ENCODE measurements at regions not wholly inside any gene's neighbourhood (a gene's known extent, or its start where the extent isn't known, plus 50 kb on each side); places are given as distances from the start of the nearest gene placed in this dataset.
"Not testable (repeated sequence)": the region's sequence is repeated elsewhere in the genome, so short reads cannot be mapped to it uniquely, and the experiment has no call there.

GRCh38 chr14:97120611-97121031 lies 323.4 kb downstream of the VRK1 start:
- DNase-seq = peak; percentile 81
- Mint-ChIP-seq H3K27me3 (no peaks in the 10 kb centered on the region), H3K9me3 (peaks cover 3% of the 10 kb centered on the region), H3K4me1 (peaks cover 29% of the 10 kb centered on the region), H3K27ac (peak overlapping the region; percentile 91), H3K4me3 (peak overlapping the region; percentile 53), H3K36me3 (ENCODE audit: low read depth) (no peaks in the 10 kb centered on the region)
- intact Hi-C loops (cut with micrococcal nuclease) = no loop called here

DNA sequence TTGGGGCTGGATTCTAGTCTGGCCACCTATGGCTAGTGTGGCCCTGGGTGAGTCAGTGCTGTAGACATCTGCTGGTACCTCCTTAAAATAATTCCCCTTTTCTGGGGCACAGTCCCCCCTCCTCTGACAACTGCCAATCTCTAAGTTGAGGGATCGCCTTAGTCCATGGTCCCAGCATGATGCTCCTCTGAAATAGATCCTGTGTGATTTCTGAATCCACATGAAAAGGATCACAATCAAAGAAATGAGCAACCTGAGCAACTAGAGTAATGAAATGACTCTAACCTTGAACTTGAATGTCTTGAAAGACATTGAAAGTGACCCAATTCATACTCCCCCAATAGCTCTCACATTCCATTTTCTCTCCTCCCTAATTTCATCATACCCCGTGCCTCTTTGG lies 332.5 kb downstream of the VRK1 start:
- Mint-ChIP-seq H3K4me1 (no peaks in the 10 kb centered on the region), H3K27me3 (no peaks in the 10 kb centered on the region), H3K36me3 (ENCODE audit: low read depth) (no peaks in the 10 kb centered on the region), H3K27ac (no peak overlapping the region), H3K9me3 (peaks cover 4% of the 10 kb centered on the region), H3K4me3 (no peak overlapping the region)
- intact Hi-C loops (cut with micrococcal nuclease) = no loop called here
- no peak for DNase-seq

- H3K27ac Mint-ChIP-seq; H3K27me3 Mint-ChIP-seq; H3K36me3 Mint-ChIP-seq (ENCODE audit: low read depth); H3K4me3 Mint-ChIP-seq; intact Hi-C loops (cut with micrococcal nuclease); DNase-seq; H3K4me1 Mint-ChIP-seq: not testable (repeated sequence)
- H3K9me3 Mint-ChIP-seq = peaks cover 21% of the 10 kb centered on the region
Measured at GRCh38 chr14:97135847-97136246, 338.7 kb downstream of the VRK1 start.

DNA sequence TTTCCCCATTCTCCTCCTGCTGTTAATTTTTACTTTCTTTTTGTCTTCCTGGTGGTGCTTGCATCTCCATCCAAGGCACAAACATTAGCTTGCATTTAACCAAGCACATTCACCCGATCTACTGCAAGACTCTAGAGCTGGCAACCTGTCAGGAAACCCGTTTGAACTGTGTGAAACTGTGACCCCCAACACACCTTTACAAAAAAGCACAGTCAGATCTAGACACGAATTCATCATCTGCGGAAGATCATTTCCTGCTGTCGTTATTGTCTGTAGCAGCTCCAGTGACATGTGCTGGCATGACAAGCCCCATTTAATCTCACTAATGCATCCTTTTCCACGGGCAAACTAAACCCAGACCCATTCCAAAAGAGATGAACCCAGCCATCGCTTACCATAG lies 340.5 kb downstream of the VRK1 start:
- intact Hi-C loops (cut with micrococcal nuclease) = no loop called here
- Mint-ChIP-seq H3K4me1 (peaks cover 2% of the 10 kb centered on the region), H3K36me3 (ENCODE audit: low read depth) (peaks cover 2% of the 10 kb centered on the region), H3K27ac (no peak overlapping the region), H3K27me3 (no peaks in the 10 kb centered on the region), H3K4me3 (peak overlapping the region; percentile 10), H3K9me3 (peaks cover 21% of the 10 kb centered on the region)
- no peak for DNase-seq

DNA sequence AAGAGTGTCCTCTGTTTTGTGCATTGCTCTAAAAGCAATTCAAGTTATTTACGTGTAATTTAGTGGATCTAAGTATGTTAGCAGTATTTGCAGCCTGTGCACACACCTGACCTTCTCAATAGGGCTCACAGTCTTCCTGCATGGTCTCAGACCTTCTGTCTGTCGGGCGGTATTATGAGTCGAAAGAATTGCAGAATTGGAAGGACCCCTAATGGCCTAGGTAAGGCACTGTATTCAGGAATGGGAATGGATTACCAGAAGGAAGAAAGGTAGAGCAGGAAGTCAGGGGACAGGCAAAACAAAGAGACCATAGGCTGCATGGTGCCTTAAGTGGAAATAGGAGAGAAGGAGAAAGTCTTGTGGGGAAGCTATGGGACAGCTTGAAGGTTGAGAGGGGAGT lies 341.6 kb downstream of the VRK1 start:
- no peak overlapping the region for H3K27ac Mint-ChIP-seq
- H3K27me3 Mint-ChIP-seq = no peaks in the 10 kb centered on the region
- H3K4me3 Mint-ChIP-seq = no peak overlapping the region

GRCh38 chr14:97143011-97143410 lies 345.8 kb downstream of the VRK1 start:
- no peaks in the 10 kb centered on the region for H3K4me1 Mint-ChIP-seq
- no peak for DNase-seq
- intact Hi-C loops (cut with micrococcal nuclease) = no loop called here
- no peak overlapping the region for H3K4me3 Mint-ChIP-seq
- H3K27ac Mint-ChIP-seq = no peak overlapping the region
- H3K36me3 Mint-ChIP-seq (ENCODE audit: low read depth) = no peaks in the 10 kb centered on the region
- peaks cover 2% of the 10 kb centered on the region for H3K27me3 Mint-ChIP-seq
- H3K9me3 Mint-ChIP-seq = peaks cover 4% of the 10 kb centered on the region

More for the DNA sequence above, 341.6 kb downstream of the VRK1 start:
- Mint-ChIP-seq H3K9me3 (peaks cover 21% of the 10 kb centered on the region), H3K4me1 (peaks cover 2% of the 10 kb centered on the region), H3K36me3 (ENCODE audit: low read depth) (peaks cover 2% of the 10 kb centered on the region)
- intact Hi-C loops (cut with micrococcal nuclease) = no loop called here
- no peak for DNase-seq

- Mint-ChIP-seq H3K27me3 (peaks cover 2% of the 10 kb centered on the region), H3K36me3 (ENCODE audit: low read depth) (no peaks in the 10 kb centered on the region), H3K9me3 (peaks cover 4% of the 10 kb centered on the region), H3K4me3 (no peak overlapping the region), H3K4me1 (no peaks in the 10 kb centered on the region), H3K27ac (no peak overlapping the region)
- DNase-seq = no peak
- intact Hi-C loops (cut with micrococcal nuclease) = no loop called here
Measured at GRCh38 chr14:97143456-97143855, 346.3 kb downstream of the VRK1 start.

DNA sequence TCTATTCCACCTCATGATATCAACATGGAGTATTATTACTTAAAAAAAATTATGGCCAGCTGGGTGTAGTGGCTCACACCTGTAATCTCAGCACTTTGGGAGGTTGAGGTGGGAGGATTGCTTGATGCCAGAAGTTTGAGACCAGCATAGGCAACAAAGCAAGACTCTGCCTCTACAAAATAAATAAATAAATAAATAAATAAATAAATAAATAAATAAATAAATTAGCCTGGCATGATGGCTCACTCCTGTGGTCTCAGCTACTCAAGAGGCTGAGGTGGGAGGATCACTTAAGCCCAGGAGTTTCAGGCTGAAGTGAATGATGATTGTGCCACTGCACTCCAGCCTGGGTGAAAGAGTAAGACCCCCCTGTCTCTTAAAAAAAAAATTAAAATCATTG lies 350.8 kb downstream of the VRK1 start:
- intact Hi-C loops (cut with micrococcal nuclease); H3K4me3 Mint-ChIP-seq; H3K27me3 Mint-ChIP-seq; H3K36me3 Mint-ChIP-seq (ENCODE audit: low read depth); DNase-seq; H3K27ac Mint-ChIP-seq; H3K9me3 Mint-ChIP-seq; H3K4me1 Mint-ChIP-seq: not testable (repeated sequence)

GRCh38 chr14:97149775-97150174 lies 352.6 kb downstream of the VRK1 start:
- DNase-seq = no peak
- intact Hi-C loops (cut with micrococcal nuclease) = no loop called here
- Mint-ChIP-seq H3K27ac (no peak overlapping the region), H3K4me1 (no peaks in the 10 kb centered on the region), H3K9me3 (no peaks in the 10 kb centered on the region), H3K36me3 (ENCODE audit: low read depth) (no peaks in the 10 kb centered on the region), H3K4me3 (no peak overlapping the region), H3K27me3 (peaks cover 4% of the 10 kb centered on the region)

- H3K4me1 Mint-ChIP-seq = no peaks in the 10 kb centered on the region
Measured at GRCh38 chr14:97153527-97153926, 356.3 kb downstream of the VRK1 start.

GRCh38 chr14:97155320-97155719 lies 358.1 kb downstream of the VRK1 start:
- intact Hi-C loops (cut with micrococcal nuclease) = no loop called here
- H3K9me3 Mint-ChIP-seq = peaks cover 10% of the 10 kb centered on the region
- H3K27me3 Mint-ChIP-seq = peaks cover 13% of the 10 kb centered on the region
- DNase-seq = no peak
- H3K4me1 Mint-ChIP-seq = no peaks in the 10 kb centered on the region
- no peak overlapping the region for H3K27ac Mint-ChIP-seq
- H3K4me3 Mint-ChIP-seq = no peak overlapping the region
- H3K36me3 Mint-ChIP-seq (ENCODE audit: low read depth) = no peaks in the 10 kb centered on the region

More at GRCh38 chr14:97153527-97153926, 356.3 kb downstream of the VRK1 start:
- H3K9me3 Mint-ChIP-seq = no peaks in the 10 kb centered on the region
- peaks cover 13% of the 10 kb centered on the region for H3K27me3 Mint-ChIP-seq
- intact Hi-C loops (cut with micrococcal nuclease) = no loop called here
- no peak overlapping the region for H3K27ac Mint-ChIP-seq
- DNase-seq = no peak
- no peak overlapping the region for H3K4me3 Mint-ChIP-seq
- no peaks in the 10 kb centered on the region for H3K36me3 Mint-ChIP-seq (ENCODE audit: low read depth)

DNA sequence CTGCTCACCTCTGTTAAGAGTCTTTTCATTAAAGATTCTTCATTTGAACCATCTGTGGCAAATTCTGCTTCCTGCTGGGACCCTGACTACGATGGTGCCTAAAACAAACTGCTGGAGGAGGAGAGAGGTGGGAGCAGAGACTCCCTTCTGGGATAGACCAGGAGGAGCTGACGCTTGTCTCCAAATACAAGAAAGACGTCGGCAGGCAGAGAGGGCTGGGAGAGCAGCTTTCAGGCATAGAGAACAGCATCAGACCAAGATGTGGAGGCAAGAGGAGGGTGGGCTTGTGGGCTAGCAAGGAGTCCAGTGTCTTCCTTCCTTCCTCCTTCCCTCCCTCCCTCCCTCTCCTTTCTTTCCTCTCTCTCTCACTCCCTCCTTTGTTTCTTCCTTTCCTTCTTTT lies 358.6 kb downstream of the VRK1 start:
- Mint-ChIP-seq H3K4me3 (no peak overlapping the region), H3K27ac (no peak overlapping the region), H3K9me3 (peaks cover 10% of the 10 kb centered on the region), H3K27me3 (peaks cover 13% of the 10 kb centered on the region), H3K36me3 (ENCODE audit: low read depth) (no peaks in the 10 kb centered on the region), H3K4me1 (no peaks in the 10 kb centered on the region)
- intact Hi-C loops (cut with micrococcal nuclease) = no loop called here
- DNase-seq = no peak

DNA sequence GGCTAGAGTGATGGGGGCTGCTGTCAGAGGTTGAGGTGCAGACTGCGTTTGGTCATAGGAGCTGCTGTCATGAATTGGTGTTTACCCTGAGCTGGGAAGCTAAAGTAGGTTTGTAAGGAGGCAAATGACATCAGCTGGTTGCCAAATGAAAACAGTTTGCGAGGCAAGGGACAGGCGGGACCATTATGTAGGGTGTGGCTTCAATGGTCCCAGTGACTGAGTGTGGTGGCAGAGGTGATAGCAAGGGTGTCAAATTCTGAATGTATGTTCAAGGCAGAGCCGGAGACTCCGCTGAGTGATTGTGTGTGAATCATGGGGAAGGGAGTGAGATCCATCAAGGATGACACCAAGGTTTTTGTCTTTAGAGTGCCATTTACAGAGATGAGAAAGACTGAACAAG lies 359.5 kb downstream of the VRK1 start:
- Mint-ChIP-seq H3K4me3 (no peak overlapping the region), H3K4me1 (no peaks in the 10 kb centered on the region), H3K9me3 (peaks cover 10% of the 10 kb centered on the region), H3K27ac (no peak overlapping the region), H3K27me3 (peaks cover 13% of the 10 kb centered on the region), H3K36me3 (ENCODE audit: low read depth) (no peaks in the 10 kb centered on the region)
- intact Hi-C loops (cut with micrococcal nuclease) = no loop called here
- DNase-seq = no peak

DNA sequence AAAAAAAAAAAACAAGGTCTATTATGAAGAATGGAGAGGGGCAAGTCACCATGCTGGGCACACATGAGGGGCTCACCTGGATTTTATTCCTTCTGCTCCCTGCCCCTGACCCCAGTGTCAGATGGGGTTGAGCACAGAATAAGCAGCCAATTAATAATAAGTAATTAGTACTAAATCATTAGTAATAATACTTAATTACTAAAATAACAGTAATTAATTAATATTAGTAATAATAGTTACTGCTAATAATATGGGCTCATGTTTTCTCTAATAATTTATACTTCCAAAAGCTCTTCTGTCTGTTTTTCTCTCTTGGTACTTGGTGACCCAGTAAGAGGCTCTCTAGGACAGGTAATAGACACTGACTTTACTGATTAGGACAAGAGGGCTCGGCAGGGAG lies 360.9 kb downstream of the VRK1 start:
- H3K4me3 Mint-ChIP-seq = no peak overlapping the region
- no peaks in the 10 kb centered on the region for H3K36me3 Mint-ChIP-seq (ENCODE audit: low read depth)
- intact Hi-C loops (cut with micrococcal nuclease) = no loop called here
- H3K27me3 Mint-ChIP-seq = peaks cover 13% of the 10 kb centered on the region
- peaks cover 10% of the 10 kb centered on the region for H3K9me3 Mint-ChIP-seq
- H3K4me1 Mint-ChIP-seq = no peaks in the 10 kb centered on the region
- no peak for DNase-seq
- no peak overlapping the region for H3K27ac Mint-ChIP-seq

DNA sequence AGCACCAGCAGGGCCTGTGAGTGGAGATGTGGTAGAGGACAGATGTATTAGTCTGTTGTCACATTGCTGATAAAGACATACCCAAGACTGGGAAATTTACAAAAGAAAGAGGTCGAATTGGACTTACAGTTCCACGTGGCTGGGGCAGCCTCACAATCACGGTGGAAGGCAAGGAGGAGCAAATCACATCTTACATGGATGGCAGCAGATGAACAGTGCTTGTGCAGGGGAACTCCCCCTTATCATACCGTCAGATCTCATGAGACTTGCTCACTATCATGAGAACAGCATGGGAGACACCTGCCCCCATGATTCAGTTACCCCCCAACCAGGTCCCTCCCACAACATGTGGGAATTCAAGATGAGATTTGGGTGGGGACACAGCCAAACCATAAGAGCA lies 361.9 kb downstream of the VRK1 start:
- Mint-ChIP-seq H3K4me1 (no peaks in the 10 kb centered on the region), H3K4me3 (no peak overlapping the region), H3K36me3 (ENCODE audit: low read depth) (no peaks in the 10 kb centered on the region), H3K27ac (no peak overlapping the region), H3K9me3 (peaks cover 10% of the 10 kb centered on the region), H3K27me3 (peaks cover 13% of the 10 kb centered on the region)
- no peak for DNase-seq
- intact Hi-C loops (cut with micrococcal nuclease) = no loop called here

Measured in activated CD4-positive, alpha-beta T cell treated with anti-CD3 and anti-CD28 coated beads, Interleukin-2, amount 10 ng/mL, durations not matched to agents 24 days and 14 days (primary cell).